HepG2 (cell line): ENCODE measurements at regions not wholly inside any gene's neighbourhood (a gene's known extent, or its start where the extent isn't known, plus 50 kb on each side); places are given as distances from the start of the nearest gene placed in this dataset.

Experiments used
- ATAC-seq: fragments of 200-7000 bp; cut with Tn5 transposase; 3 replicates; pipeline ENCODE4 v1.9.1; 2020; ENCODE audit warnings: mild to moderate bottlenecking, moderate library complexity
- BruUV-seq: library from RNA; stranded (reverse); fragments of 400-500 nt; replicated peaks from 2 replicates; lab custom pipeline; 2021; lab: Mats Ljungman, UMichigan
- CTCF ChIA-PET: fragments of 300-600 bp; formaldehyde crosslinking; extraction: SDS; loops from one replicate; lab custom pipeline; 2021; ENCODE audit warnings: low total read pairs, inconsistent platforms, low intra/inter-chr PET ratio; lab: Yijun Ruan, JAX
- POLR2A ChIA-PET: fragments of 350-600 bp; sonication (Branson Sonifier 250); formaldehyde crosslinking; loops from one replicate; lab custom pipeline; 2020; ENCODE audit warnings: antibody characterized with exemption, inconsistent platforms; lab: Yijun Ruan, JAX
- DNase-seq: peaks from one replicate; pipeline ENCODE4 v3.0.0-alpha.2; 2015; ENCODE audit warnings: low spot score
- FAIRE-seq: peaks from 3 replicates; lab custom pipeline; 2011; peaks lifted over from hg19 to GRCh38; lab: Jason Lieb, UNC
- H2AFZ ChIP-seq: one replicate; pipeline ENCODE4 v1.6.1; 2011; ENCODE audit warnings: low read length, inconsistent platforms
- H3K27ac ChIP-seq: fragments of 300-600 bp; 3 replicates; pipeline ENCODE4 v1.8.0; 2011; ENCODE audit warnings: mixed run types, mild to moderate bottlenecking, mixed read lengths, low read length, inconsistent platforms; ENCODE audit not compliant: insufficient read depth; ENCODE audit errors: extremely low read length
- H3K27me3 ChIP-seq, 2 experiments: fragments of 200-600 bp in 1 of 2; 2 replicates in 1 of 2; 3 replicates in 1 of 2; pipeline versions ENCODE4 v1.6.0 to v1.8.0; 2011; ENCODE audit warnings: low read length in 2 of 2, mild to moderate bottlenecking in 2 of 2, moderate library complexity in 2 of 2, inconsistent platforms in 1 of 2; ENCODE audit not compliant: insufficient read depth in 2 of 2, control insufficient read depth in 1 of 2
- H3K36me3 ChIP-seq, 2 experiments: fragments of 200-600 bp in 1 of 2; replicated peaks in 1 of 2; 2 replicates in 1 of 2; 3 replicates in 1 of 2; pipeline versions ENCODE4 v1.5.1 to v1.8.0; 2011; ENCODE audit warnings: low read length in 2 of 2, inconsistent platforms in 1 of 2; ENCODE audit not compliant: insufficient read depth in 2 of 2, control insufficient read depth in 1 of 2
- H3K4me1 ChIP-seq: 2 replicates; pipeline ENCODE4 v1.5.1; 2012; ENCODE audit warnings: low read length, inconsistent platforms; ENCODE audit not compliant: insufficient read depth
- H3K4me2 ChIP-seq: 2 replicates; pipeline ENCODE4 v1.6.0; 2011; ENCODE audit warnings: low read depth, low read length, inconsistent platforms
- H3K4me3 ChIP-seq, 3 experiments: fragments of 200-600 bp in 1 of 3; sonication (generic), shearing (Covaris generic) in 1 of 3; replicated peaks in 1 of 3; 2 replicates each; pipeline ENCODE4 v1.5.1; 2011 to 2016; ENCODE audit warnings: low read length in 3 of 3, inconsistent platforms in 2 of 3, low read depth in 2 of 3, mild to moderate bottlenecking in 2 of 3, control low read depth in 1 of 3, mixed read lengths in 1 of 3; ENCODE audit not compliant: insufficient read depth in 1 of 3
- H3K79me2 ChIP-seq: one replicate; pipeline ENCODE4 v1.6.1; 2011; ENCODE audit warnings: low read length, inconsistent platforms; ENCODE audit not compliant: insufficient read depth
- H3K9ac ChIP-seq: 2 replicates; pipeline ENCODE4 v1.6.0; 2011; ENCODE audit warnings: mild to moderate bottlenecking, low read depth, low read length, inconsistent platforms; ENCODE audit not compliant: insufficient read depth
- H3K9me3 ChIP-seq: 2 replicates; pipeline ENCODE4 v1.5.1; 2012; ENCODE audit warnings: mild to moderate bottlenecking, low read length
- H4K20me1 ChIP-seq: 2 replicates; pipeline ENCODE4 v1.6.0; 2011; ENCODE audit warnings: inconsistent platforms, mild to moderate bottlenecking, low read length, moderate library complexity; ENCODE audit not compliant: insufficient read depth
- ARNTL ChIP-seq: sonication (generic); formaldehyde crosslinking; IDR thresholded peaks from 2 replicates; pipeline ENCODE4 v1.4.0; 2020; ENCODE audit warnings: mild to moderate bottlenecking, missing genetic modification reagents
- BRCA1 ChIP-seq: sonication (generic); formaldehyde crosslinking; IDR thresholded peaks from 2 replicates; pipeline ENCODE4 v1.4.0; 2020; ENCODE audit warnings: missing genetic modification reagents
- CBX2 ChIP-seq, 2 experiments: fragments of 200-600 bp in 1 of 2; sonication (generic); formaldehyde crosslinking in 1 of 2; IDR thresholded peaks; 2 replicates each; pipeline versions ENCODE4 v1.7.0 to v1.8.1; 2018 to 2022; ENCODE audit warnings: low read depth in 2 of 2, low read length in 1 of 2, mild to moderate bottlenecking in 1 of 2, missing genetic modification reagents in 1 of 2
- CEBPG ChIP-seq: IDR thresholded peaks from 2 replicates; pipeline ENCODE4 v1.6.1; 2016
- CHD4 ChIP-seq: fragments of 200-600 bp; sonication (generic); IDR thresholded peaks from 2 replicates; pipeline ENCODE4 v1.7.0; 2017; ENCODE audit warnings: mild to moderate bottlenecking, low read length, borderline replicate concordance
- GABPA ChIP-seq, 2 experiments: IDR thresholded peaks; 2 replicates each; pipeline ENCODE4 v1.6.1; 2011 to 2016; ENCODE audit warnings: low read depth in 2 of 2, low read length in 1 of 2, missing biosample characterization in 1 of 2, missing genetic modification characterization in 1 of 2
- GATAD1 ChIP-seq: IDR thresholded peaks from 2 replicates; pipeline ENCODE4 v1.6.1; 2016; ENCODE audit warnings: missing genetic modification reagents, missing compliant biosample characterization
- HMG20A ChIP-seq: IDR thresholded peaks from 2 replicates; pipeline ENCODE4 v1.6.1; 2016; ENCODE audit warnings: borderline replicate concordance
- HNRNPK ChIP-seq: fragments of 200-400 bp; formaldehyde crosslinking; IDR thresholded peaks from 2 replicates; pipeline ENCODE4 v1.6.1; 2018; ENCODE audit warnings: low read length, low read depth, moderate library complexity, mild to moderate bottlenecking; ENCODE audit not compliant: poor library complexity, severe bottlenecking
- KLF6 ChIP-seq: IDR thresholded peaks from 2 replicates; pipeline ENCODE4 v1.8.0; 2016; ENCODE audit warnings: missing biosample characterization, missing genetic modification reagents
- MED1 ChIP-seq: sonication (generic); formaldehyde crosslinking; IDR thresholded peaks from 2 replicates; pipeline ENCODE4 v1.4.0; 2020; ENCODE audit warnings: missing genetic modification reagents
- NFE2L2 ChIP-seq: fragments of 150-350 bp; IDR thresholded peaks from 2 replicates; pipeline ENCODE4 v1.6.1; 2014; ENCODE audit warnings: low read length
- PRDM10 ChIP-seq: sonication (generic); formaldehyde crosslinking; IDR thresholded peaks from 2 replicates; pipeline ENCODE4 v1.4.0; 2020; ENCODE audit warnings: low read depth, missing genetic modification reagents
- SAP130 ChIP-seq: IDR thresholded peaks from 2 replicates; pipeline ENCODE4 v1.6.1; 2016; ENCODE audit warnings: low read depth
- SOX5 ChIP-seq: IDR thresholded peaks from 2 replicates; pipeline ENCODE4 v1.6.1; 2016; ENCODE audit warnings: borderline replicate concordance
- TCF12 ChIP-seq, 2 experiments: fragments of 450-650 bp in 1 of 2; sonication (generic) in 1 of 2; formaldehyde crosslinking in 1 of 2; IDR thresholded peaks; 2 replicates each; pipeline versions ENCODE4 v1.6.1 to v1.8.0; 2017 to 2022; ENCODE audit warnings: antibody characterized with exemption in 1 of 2, mild to moderate bottlenecking in 1 of 2, missing genetic modification reagents in 1 of 2, moderate library complexity in 1 of 2
- THAP11 ChIP-seq: IDR thresholded peaks from 2 replicates; pipeline ENCODE4 v1.6.1; 2016; ENCODE audit warnings: missing biosample characterization, missing genetic modification reagents
- ZNF337 ChIP-seq: sonication (generic); formaldehyde crosslinking; IDR thresholded peaks from 2 replicates; pipeline ENCODE4 v1.5.1; 2020; ENCODE audit warnings: missing genetic modification reagents, low read depth, mild to moderate bottlenecking, borderline replicate concordance
- ZNF549 ChIP-seq: sonication (generic); formaldehyde crosslinking; IDR thresholded peaks from 2 replicates; pipeline ENCODE4 v1.5.0; 2020; ENCODE audit warnings: missing genetic modification reagents
- ZNF773 ChIP-seq: sonication (generic); formaldehyde crosslinking; IDR thresholded peaks from 2 replicates; pipeline ENCODE4 v1.4.0; 2020; ENCODE audit warnings: missing genetic modification reagents, borderline replicate concordance
- WGBS: methylation state at CpG from one replicate; pipeline ENCODE4 v1.1.6; 2017; ENCODE audit warnings: low lambda C conversion rate; 5-methylcytosine and 5-hydroxymethylcytosine counted together
- in situ Hi-C: cut with HindIII; loops from 2 replicates; pipeline ENCODE4 v1.10.0; 2017; ENCODE audit warnings: low pct_unique_long_range_greater_than_20kb; ENCODE audit not compliant: extremely low pct_ligation_motif_present
- intact Hi-C: fragments of 100-400 bp; cut with micrococcal nuclease; formaldehyde crosslinking; loops from one replicate; pipeline ENCODE4 v1.10.0; 2022; ENCODE audit not compliant: unreplicated experiment
- TF ChIP-seq, protein P1 (sequence below): sonication (generic); formaldehyde crosslinking; IDR thresholded peaks from 2 replicates; pipeline ENCODE4 v1.4.0; 2020; ENCODE audit warnings: mild to moderate bottlenecking, missing genetic modification reagents

DNA sequence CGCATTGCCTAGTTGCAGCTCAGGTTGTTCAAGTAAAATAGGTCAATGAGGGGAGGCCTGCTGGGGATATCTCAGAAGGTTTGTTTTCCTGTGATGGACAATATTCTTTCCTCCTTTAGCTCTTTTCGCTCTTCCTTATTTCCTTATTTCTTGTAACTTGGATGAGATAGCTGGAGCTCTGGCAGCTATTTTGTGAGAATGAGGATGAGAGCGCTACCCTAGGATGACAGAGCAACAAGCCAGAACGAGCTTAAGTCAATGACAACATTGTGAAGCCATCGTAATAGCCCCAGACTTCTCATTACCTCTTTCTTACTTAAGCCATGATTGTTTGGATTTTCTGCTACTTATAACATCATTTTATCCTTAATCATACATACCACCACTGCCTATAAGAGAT is 124.3 kb upstream of the GATB start (continued):
- no peak for TF ChIP-seq PRDM10 (CRISPR knock-in tag)
- TF ChIP-seq CHD4 = no peak

DNA sequence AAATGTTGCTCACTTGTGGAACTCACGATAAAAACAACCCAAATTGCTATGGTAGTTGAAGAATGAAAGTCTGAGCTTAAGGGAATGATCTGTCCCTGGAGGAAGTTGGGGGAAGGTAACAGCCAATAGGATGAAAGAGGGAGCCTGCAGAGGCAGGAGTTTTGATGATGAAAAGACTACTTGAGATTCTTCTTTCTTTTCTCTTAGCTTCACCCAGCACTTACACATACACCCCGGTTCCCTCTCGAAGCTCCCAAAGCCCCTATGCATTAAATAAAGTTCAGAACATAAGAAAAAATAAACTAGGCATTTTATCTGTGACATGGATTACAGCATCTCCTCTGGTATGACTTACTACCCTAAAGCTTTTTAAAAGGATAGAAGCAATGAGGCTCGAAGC is 122.9 kb upstream of the GATB start:
- Histone ChIP-seq H3K36me3 (no peaks in the 10 kb centered on the region), H4K20me1 (no peaks in the 10 kb centered on the region), H3K9me3 (no peaks in the 10 kb centered on the region), H3K4me3 (no peak overlapping the region), H3K27me3 (peaks cover 1 to 23% of the 10 kb centered on the region in 2 experiments; a peak in 3 of 5 replicates), H2AFZ (no peak overlapping the region), H3K79me2 (no peaks in the 10 kb centered on the region), H3K27ac (no peak overlapping the region), H3K4me2 (no peak overlapping the region), H3K9ac (no peak overlapping the region), H3K4me1 (no peaks in the 10 kb centered on the region)
- WGBS = 0% methylated on average over 4 of the region's 4 CpGs
- CTCF ChIA-PET = no interaction called here
- BruUV-seq = no TSS peak
- in situ Hi-C loops = no loop called here
- ATAC-seq = no peak
- intact Hi-C loops = no loop called here
- POLR2A ChIA-PET = no interaction called here
- TF ChIP-seq ZNF549 (CRISPR knock-in tag) (no peak), GABPA (IDR thresholded peaks at IDR 0.05; ENCODE audit: low read depth, low read length) (no peak), GABPA (CRISPR knock-in tag; IDR thresholded peaks at IDR 0.05; ENCODE audit: low read depth) (no peak), BRCA1 (CRISPR knock-in tag) (no peak), GATAD1 (CRISPR knock-in tag) (no peak), THAP11 (CRISPR knock-in tag) (no peak), NFE2L2 (no peak), CBX2 (IDR thresholded peaks at IDR 0.05; ENCODE audit: low read depth, low read length) (no peak), CBX2 (CRISPR knock-in tag; IDR thresholded peaks at IDR 0.05; ENCODE audit: low read depth) (no peak), SOX5 (CRISPR knock-in tag) (no peak), ZNF773 (no peak), ARNTL (no peak), MED1 (CRISPR knock-in tag) (no peak), TCF12 (IDR thresholded peaks at IDR 0.05) (no peak), TCF12 (CRISPR knock-in tag; IDR thresholded peaks at IDR 0.05) (no peak), ZNF337 (CRISPR knock-in tag) (no peak), HMG20A (CRISPR knock-in tag) (no peak), CEBPG (CRISPR knock-in tag) (no peak), HNRNPK (no peak), SAP130 (no peak), KLF6 (no peak)
- TF ChIP-seq, protein P1, sequence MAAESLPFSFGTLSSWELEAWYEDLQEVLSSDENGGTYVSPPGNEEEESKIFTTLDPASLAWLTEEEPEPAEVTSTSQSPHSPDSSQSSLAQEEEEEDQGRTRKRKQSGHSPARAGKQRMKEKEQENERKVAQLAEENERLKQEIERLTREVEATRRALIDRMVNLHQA (CRISPR knock-in tag) = no peak
- no peak for FAIRE-seq
- no peak for DNase-seq
